Heart right ventricle (tissue), 16 donors: ENCODE measurements at regions not wholly inside any gene's neighbourhood (a gene's known extent, or its start where the extent isn't known, plus 50 kb on each side); places are given as distances from the start of the nearest gene placed in this dataset.

Experiments
- ATAC-seq, 8 donors: fragments of 200-7000 bp; cut with Tn5 transposase; one replicate each; pipeline ENCODE4 v1.9.1; 2020; ENCODE audit warnings: mild to moderate bottlenecking in 8 of 8, moderate library complexity in 8 of 8, moderate number of reproducible peaks in 1 of 8
- DNase-seq, 2 donors: peaks; one replicate each; pipeline ENCODE4 v3.0.0-alpha.2; 2020
- H3K27ac ChIP-seq, 10 donors: fragments of 200-600 bp; sonication (generic) in 2 of 10; one replicate each; pipeline versions ENCODE4 v1.5.0 to v1.8.0; 2020 to 2022; ENCODE audit warnings: mild to moderate bottlenecking in 3 of 10
- H3K27me3 ChIP-seq, 7 donors: fragments of 200-600 bp; one replicate each; pipeline ENCODE4 v1.8.0; 2021 to 2022; ENCODE audit warnings: mild to moderate bottlenecking in 2 of 7
- H3K36me3 ChIP-seq, 9 donors: fragments of 200-600 bp; sonication (generic) in 1 of 9; one replicate each; pipeline versions ENCODE4 v1.5.0 to v1.8.0; 2020 to 2022; ENCODE audit warnings: mild to moderate bottlenecking in 2 of 9
- H3K4me1 ChIP-seq, 9 donors: fragments of 200-600 bp; sonication (generic) in 1 of 9; one replicate each; pipeline versions ENCODE4 v1.5.0 to v1.8.0; 2020 to 2022; ENCODE audit warnings: mild to moderate bottlenecking in 4 of 9
- H3K4me3 ChIP-seq, 10 donors: fragments of 200-600 bp; sonication (generic) in 2 of 10; one replicate each; pipeline versions ENCODE4 v1.5.0 to v1.8.0; 2020 to 2022; ENCODE audit warnings: mild to moderate bottlenecking in 7 of 10, moderate library complexity in 2 of 10
- H3K9me3 ChIP-seq, 11 donors: fragments of 200-600 bp in 10 of 11; sonication (generic) in 2 of 11; one replicate each; pipeline versions ENCODE4 v1.5.0 to v1.8.0; 2013 to 2022; ENCODE audit warnings: mild to moderate bottlenecking in 2 of 11, control low read depth in 1 of 11, moderate library complexity in 1 of 11
- WGBS, 2 donors: extraction: QIAGEN DNeasy Blood & Tissue Kit; methylation state at CpG; one replicate each; pipeline ENCODE4 v1.1.7; 2013; ENCODE audit warnings: inconsistent platforms in 1 of 2; 5-methylcytosine and 5-hydroxymethylcytosine counted together
- intact Hi-C, 10 donors: fragments of 100-400 bp; cut with DNase I; formaldehyde crosslinking; loops; one replicate each; pipeline versions ENCODE4 v1.11.1 to v1.14.2; 2022
- TF ChIP-seq, protein P1 (sequence below), 9 donors: fragments of 200-600 bp; sonication (generic) in 2 of 9; IDR thresholded peaks; one replicate each; pipeline versions ENCODE4 v1.5.0 to v1.8.0; 2021 to 2022; ENCODE audit warnings: antibody characterized with exemption in 9 of 9, mild to moderate bottlenecking in 5 of 9, moderate library complexity in 1 of 9
- donor health status: Arrhythmogenic right ventricular cardiomyopathy.
- donor health status: ischemic (EF 13 %, LVEDD 7.1; RV severe dilation, severe dysfunction).
- donor health status: healthy with polysubstance abuse.
- donor health status: DM: no; HTN: yes; CAD: no.
- donor health status: DM: no; HTN: no; CAD: no.
- donor health status: ischemic (EF 25% LVEDD 6.9; RV normal size, moderate dysfunction).
- donor health status: ischemic (EF 25% LVEDD 5.7; RV mildly dilated, moderate dysfunction).
- donor health status: healthy.
- donor health status: DM: yes; HTN: yes; CAD: no.
- donor health status: Ischemic cardiomyopathy.
- donor health status: ischemic (EF 35%, LVEDD 5.7; RV mildly dilated, moderate dysfunction).
- donor health status: nonischemic (EF 11% LVEDD 7.7; RV severe dilation, severe dysfunction).
- donor health status: DM: yes; HTN: yes; CAD: no.
- donor health status: PGD.
- donor health status: ischemic (EF 29% LVEDD 5.4; RV normal size, mild dysfunction).
- donor health status: nonischemic (EF 23%, LVEDD 6.1; RV moderate dilation, normal function).

DNA sequence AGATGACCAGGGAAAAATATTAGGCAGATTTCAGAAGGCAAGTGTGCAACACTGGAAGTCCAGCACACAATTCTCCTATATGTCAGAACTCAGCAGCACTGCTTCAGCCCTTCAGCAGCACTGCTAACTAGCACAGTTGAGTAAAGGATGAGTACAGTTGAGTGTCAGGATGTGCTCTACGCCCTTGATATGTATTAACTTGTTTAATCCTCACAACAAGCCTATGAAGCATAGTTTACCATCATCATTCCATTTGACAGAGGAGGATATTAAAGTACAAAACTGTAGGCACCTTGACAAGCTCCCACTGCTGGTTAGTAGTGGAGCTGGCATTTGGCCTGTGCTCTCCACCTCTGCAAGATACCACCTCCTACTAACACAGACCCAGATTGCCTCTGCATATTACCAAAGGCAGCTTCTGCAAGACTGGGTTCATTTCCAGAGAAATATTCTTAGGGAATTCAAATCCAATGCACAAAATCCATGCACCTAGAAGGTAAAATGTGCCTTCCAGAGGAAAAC, 230.8 kb downstream of the ANAPC1 start:
- WGBS, 2 donors = 83 to 92% methylated on average over 1 of the region's 1 CpG
- intact Hi-C loops = no loop called here
- H3K9me3 ChIP-seq = peaks cover 0 to 22% (median 0%) of the 10 kb centered on the region in 11 donors

DNA sequence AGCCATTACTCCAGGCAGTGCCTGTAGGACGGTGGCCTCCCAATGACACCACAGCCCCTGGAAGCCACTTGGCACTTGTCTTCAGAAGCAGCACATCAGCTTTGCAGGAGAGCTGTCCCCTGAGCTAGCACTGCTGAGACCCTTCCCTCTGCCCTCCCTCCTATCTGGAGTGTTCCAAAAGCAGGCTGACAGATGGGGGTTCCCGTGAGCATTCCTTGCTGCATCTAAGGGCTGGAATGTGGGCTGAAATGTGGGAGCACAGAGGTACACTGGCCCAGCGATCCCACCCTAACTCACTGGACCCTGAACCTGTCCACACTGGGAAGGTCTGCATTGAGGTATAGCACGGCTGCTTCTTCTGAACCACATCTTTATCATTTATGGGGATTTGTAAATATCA, 230.1 kb downstream of the ANAPC1 start:
- no peak overlapping the region for H3K27ac ChIP-seq
- no peaks in the 10 kb centered on the region for H3K27me3 ChIP-seq
- no peak for DNase-seq
- H3K9me3 ChIP-seq = peaks cover 0 to 19% (median 0%) of the 10 kb centered on the region in 11 donors
- no peak for ATAC-seq
- H3K4me3 ChIP-seq = no peak overlapping the region
- 83 to 84% methylated on average over 4 of the region's 4 CpGs for WGBS, 2 donors
- TF ChIP-seq, protein P1, sequence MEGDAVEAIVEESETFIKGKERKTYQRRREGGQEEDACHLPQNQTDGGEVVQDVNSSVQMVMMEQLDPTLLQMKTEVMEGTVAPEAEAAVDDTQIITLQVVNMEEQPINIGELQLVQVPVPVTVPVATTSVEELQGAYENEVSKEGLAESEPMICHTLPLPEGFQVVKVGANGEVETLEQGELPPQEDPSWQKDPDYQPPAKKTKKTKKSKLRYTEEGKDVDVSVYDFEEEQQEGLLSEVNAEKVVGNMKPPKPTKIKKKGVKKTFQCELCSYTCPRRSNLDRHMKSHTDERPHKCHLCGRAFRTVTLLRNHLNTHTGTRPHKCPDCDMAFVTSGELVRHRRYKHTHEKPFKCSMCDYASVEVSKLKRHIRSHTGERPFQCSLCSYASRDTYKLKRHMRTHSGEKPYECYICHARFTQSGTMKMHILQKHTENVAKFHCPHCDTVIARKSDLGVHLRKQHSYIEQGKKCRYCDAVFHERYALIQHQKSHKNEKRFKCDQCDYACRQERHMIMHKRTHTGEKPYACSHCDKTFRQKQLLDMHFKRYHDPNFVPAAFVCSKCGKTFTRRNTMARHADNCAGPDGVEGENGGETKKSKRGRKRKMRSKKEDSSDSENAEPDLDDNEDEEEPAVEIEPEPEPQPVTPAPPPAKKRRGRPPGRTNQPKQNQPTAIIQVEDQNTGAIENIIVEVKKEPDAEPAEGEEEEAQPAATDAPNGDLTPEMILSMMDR (IDR thresholded peaks at IDR 0.05) = no peak
- H3K4me1 ChIP-seq = peaks cover 0 to under 1% (median 0%) of the 10 kb centered on the region in 9 donors
- intact Hi-C loops = no loop called here
- H3K36me3 ChIP-seq = no peaks in the 10 kb centered on the region

More for the DNA sequence above, 230.8 kb downstream of the ANAPC1 start:
- Histone ChIP-seq H3K36me3 (no peaks in the 10 kb centered on the region), H3K4me1 (no peaks in the 10 kb centered on the region), H3K27ac (no peak overlapping the region), H3K27me3 (no peaks in the 10 kb centered on the region), H3K4me3 (no peak overlapping the region)
- TF ChIP-seq, protein P1 (IDR thresholded peaks at IDR 0.05) = no peak
- no peak for ATAC-seq
- no peak for DNase-seq

DNA sequence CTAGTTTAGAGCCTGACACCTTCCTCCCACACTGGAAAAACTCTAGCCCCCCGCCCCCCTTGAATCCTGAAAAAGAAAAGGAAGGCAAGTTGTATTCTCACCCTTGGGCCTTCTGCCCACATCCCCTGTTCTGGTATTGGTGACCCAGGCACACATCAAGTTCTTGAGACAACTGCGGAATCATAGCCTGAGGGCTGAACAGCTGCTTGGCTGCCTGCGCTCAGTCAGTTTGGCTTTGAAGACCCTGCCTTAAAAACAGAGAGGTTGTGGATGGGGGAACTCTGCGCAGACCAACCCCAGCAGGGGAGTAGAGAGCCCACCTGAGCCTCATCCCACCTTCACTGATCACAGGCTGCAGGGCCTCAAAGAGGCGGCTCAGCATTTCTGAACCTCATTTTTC, 229.2 kb downstream of the ANAPC1 start:
- Histone ChIP-seq H3K27me3 (no peaks in the 10 kb centered on the region), H3K36me3 (no peaks in the 10 kb centered on the region), H3K27ac (no peak overlapping the region), H3K9me3 (peaks cover 0 to 19% (median 0%) of the 10 kb centered on the region in 11 donors), H3K4me3 (no peak overlapping the region), H3K4me1 (peaks cover 0 to 10% (median 0%) of the 10 kb centered on the region in 9 donors)
- ATAC-seq (no peak), DNase-seq (no peak)
- WGBS, 2 donors = 94 to 97% methylated on average over 5 of the region's 5 CpGs
- intact Hi-C loops = no loop called here
- TF ChIP-seq, protein P1 (IDR thresholded peaks at IDR 0.05) = no peak

DNA sequence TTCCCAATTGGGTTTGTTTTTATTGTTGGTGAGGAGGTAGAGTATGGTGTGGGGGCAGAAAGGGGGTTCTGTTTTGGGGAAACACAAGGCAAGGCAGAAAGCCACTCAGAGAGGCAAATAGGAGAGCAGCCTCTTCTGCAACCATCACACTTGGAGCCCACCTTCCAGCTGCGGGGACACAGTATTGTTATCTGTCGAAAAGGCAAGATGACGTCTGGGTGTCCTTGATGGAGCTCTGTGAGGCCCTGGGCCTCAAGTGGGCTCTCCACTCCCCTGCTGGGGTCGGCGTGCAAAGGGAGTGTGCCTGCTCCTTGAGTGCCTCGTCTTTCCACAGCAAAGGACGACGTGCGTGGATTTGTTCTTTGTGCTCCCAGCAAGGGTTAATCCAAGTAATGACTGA, 227.6 kb downstream of the ANAPC1 start:
- Histone ChIP-seq H3K27ac (no peak overlapping the region), H3K27me3 (no peaks in the 10 kb centered on the region), H3K36me3 (no peaks in the 10 kb centered on the region), H3K4me3 (no peak overlapping the region), H3K4me1 (peaks cover 0 to 15% (median 0%) of the 10 kb centered on the region in 9 donors), H3K9me3 (peaks cover 0 to 8% (median 0%) of the 10 kb centered on the region in 11 donors)
- intact Hi-C loops = no loop called here
- TF ChIP-seq, protein P1 (IDR thresholded peaks at IDR 0.05) = no peak
- WGBS, 2 donors = 83 to 84% methylated on average over 9 of the region's 9 CpGs
- DNase-seq (no peak), ATAC-seq (no peak)
